ENCODE measurements at regions not wholly inside any gene's neighbourhood (a gene's known extent, or its start where the extent isn't known, plus 50 kb on each side); places are given as distances from the start of the nearest gene placed in this dataset.
"Not testable (repeated sequence)": the region's sequence is repeated elsewhere in the genome, so short reads cannot be mapped to it uniquely, and the experiment has no call there.

- TF ChIP-seq, protein P1, sequence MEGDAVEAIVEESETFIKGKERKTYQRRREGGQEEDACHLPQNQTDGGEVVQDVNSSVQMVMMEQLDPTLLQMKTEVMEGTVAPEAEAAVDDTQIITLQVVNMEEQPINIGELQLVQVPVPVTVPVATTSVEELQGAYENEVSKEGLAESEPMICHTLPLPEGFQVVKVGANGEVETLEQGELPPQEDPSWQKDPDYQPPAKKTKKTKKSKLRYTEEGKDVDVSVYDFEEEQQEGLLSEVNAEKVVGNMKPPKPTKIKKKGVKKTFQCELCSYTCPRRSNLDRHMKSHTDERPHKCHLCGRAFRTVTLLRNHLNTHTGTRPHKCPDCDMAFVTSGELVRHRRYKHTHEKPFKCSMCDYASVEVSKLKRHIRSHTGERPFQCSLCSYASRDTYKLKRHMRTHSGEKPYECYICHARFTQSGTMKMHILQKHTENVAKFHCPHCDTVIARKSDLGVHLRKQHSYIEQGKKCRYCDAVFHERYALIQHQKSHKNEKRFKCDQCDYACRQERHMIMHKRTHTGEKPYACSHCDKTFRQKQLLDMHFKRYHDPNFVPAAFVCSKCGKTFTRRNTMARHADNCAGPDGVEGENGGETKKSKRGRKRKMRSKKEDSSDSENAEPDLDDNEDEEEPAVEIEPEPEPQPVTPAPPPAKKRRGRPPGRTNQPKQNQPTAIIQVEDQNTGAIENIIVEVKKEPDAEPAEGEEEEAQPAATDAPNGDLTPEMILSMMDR (IDR thresholded peaks at IDR 0.05) = no peak
- peaks cover 2% of the 10 kb centered on the region for H3K9me3 Mint-ChIP-seq
- no peak for DNase-seq
- H3K4me1 Mint-ChIP-seq = no peaks in the 10 kb centered on the region
- no peaks in the 10 kb centered on the region for H3K36me3 Mint-ChIP-seq (ENCODE audit: low read depth)
- no peak overlapping the region for H3K4me3 Mint-ChIP-seq
- H3K27me3 Mint-ChIP-seq (ENCODE audit: low read depth, poor library complexity) = peaks cover 9% of the 10 kb centered on the region
- no peak overlapping the region for H3K27ac Mint-ChIP-seq
Observed at GRCh38 chr15:36185438-36185837, 394.0 kb upstream of the CDIN1 start.

DNA sequence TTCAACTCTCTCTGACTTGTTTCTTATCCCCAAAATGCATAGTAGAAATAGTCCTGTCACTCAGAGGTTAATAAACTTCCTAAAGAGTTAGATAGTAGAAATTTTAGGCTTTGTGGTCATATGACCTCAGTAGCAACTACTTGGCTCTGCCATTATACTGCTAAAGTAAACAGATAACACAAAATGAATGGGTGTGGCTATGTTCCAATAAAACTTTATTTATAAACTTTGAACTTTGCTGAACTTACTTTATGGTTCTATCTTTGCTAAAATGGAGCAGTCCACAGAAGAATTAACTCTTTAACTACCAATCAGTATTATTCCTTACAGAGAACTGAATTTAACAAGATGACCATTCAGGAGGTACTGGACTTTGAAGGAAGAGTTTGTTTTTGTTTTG is 393.6 kb upstream of the CDIN1 start:
- Mint-ChIP-seq H3K36me3 (ENCODE audit: low read depth) (no peaks in the 10 kb centered on the region), H3K4me3 (no peak overlapping the region), H3K9me3 (peaks cover 2% of the 10 kb centered on the region), H3K27ac (no peak overlapping the region), H3K27me3 (ENCODE audit: low read depth, poor library complexity) (peaks cover 9% of the 10 kb centered on the region), H3K4me1 (no peaks in the 10 kb centered on the region)
- DNase-seq = no peak
- TF ChIP-seq, protein P1 (IDR thresholded peaks at IDR 0.05) = no peak

DNA sequence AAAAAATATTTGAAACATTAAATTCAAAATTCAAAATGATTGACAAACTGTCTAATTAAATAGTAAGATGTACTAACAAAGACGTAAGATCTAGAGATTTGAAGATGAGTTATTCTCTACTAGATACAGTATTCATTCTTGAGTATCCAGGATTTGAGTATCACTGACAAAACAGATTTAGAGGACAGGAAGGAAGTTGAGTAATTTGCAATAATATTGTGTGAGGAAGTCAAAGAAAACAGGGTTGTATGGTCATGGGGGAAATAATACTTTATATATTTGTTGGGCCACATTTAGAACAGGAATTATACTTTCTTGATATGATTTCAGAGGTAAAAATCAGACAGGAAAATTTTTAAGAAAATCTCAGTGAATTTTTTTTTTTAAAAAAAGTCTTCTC is 393.1 kb upstream of the CDIN1 start:
- no peak overlapping the region for H3K27ac Mint-ChIP-seq

DNA sequence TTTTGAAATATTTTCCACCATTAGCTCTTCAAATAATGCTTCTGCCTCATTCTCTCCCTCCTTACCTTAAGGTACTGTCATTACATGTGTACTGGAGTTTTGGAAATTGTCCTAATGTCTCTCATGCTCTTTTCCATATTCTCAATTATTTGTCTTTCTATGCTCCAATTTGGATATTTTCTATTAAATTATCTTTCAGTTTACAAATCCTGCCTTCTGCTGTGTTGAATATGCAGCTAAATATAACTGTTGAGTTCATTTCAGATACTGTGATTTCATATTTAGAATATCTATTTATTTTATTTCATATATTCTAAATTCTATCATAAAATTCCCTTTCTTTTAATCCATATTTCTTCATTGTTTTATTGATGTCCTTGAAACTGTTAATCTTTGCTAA is 388.0 kb upstream of the CDIN1 start:
- TF ChIP-seq, protein P1 (IDR thresholded peaks at IDR 0.05) = no peak
- DNase-seq = no peak
- no peaks in the 10 kb centered on the region for H3K36me3 Mint-ChIP-seq (ENCODE audit: low read depth)
- H3K4me1 Mint-ChIP-seq = no peaks in the 10 kb centered on the region
- no peak overlapping the region for H3K4me3 Mint-ChIP-seq
- no peak overlapping the region for H3K27ac Mint-ChIP-seq
- no peaks in the 10 kb centered on the region for H3K27me3 Mint-ChIP-seq (ENCODE audit: low read depth, poor library complexity)
- peaks cover 25% of the 10 kb centered on the region for H3K9me3 Mint-ChIP-seq

More for the DNA sequence above, 393.1 kb upstream of the CDIN1 start:
- no peaks in the 10 kb centered on the region for H3K36me3 Mint-ChIP-seq (ENCODE audit: low read depth)
- H3K4me3 Mint-ChIP-seq = no peak overlapping the region
- H3K9me3 Mint-ChIP-seq = peaks cover 5% of the 10 kb centered on the region
- H3K4me1 Mint-ChIP-seq = no peaks in the 10 kb centered on the region
- TF ChIP-seq, protein P1 (IDR thresholded peaks at IDR 0.05) = no peak
- DNase-seq = no peak
- H3K27me3 Mint-ChIP-seq (ENCODE audit: low read depth, poor library complexity) = peaks cover 9% of the 10 kb centered on the region

- peaks cover 26% of the 10 kb centered on the region for H3K9me3 Mint-ChIP-seq
- not testable (repeated sequence) for H3K27ac Mint-ChIP-seq; H3K4me1 Mint-ChIP-seq; H3K36me3 Mint-ChIP-seq (ENCODE audit: low read depth); DNase-seq; H3K27me3 Mint-ChIP-seq (ENCODE audit: low read depth, poor library complexity); H3K4me3 Mint-ChIP-seq
Observed at GRCh38 chr15:36195361-36196007, 383.9 kb upstream of the CDIN1 start.

DNA sequence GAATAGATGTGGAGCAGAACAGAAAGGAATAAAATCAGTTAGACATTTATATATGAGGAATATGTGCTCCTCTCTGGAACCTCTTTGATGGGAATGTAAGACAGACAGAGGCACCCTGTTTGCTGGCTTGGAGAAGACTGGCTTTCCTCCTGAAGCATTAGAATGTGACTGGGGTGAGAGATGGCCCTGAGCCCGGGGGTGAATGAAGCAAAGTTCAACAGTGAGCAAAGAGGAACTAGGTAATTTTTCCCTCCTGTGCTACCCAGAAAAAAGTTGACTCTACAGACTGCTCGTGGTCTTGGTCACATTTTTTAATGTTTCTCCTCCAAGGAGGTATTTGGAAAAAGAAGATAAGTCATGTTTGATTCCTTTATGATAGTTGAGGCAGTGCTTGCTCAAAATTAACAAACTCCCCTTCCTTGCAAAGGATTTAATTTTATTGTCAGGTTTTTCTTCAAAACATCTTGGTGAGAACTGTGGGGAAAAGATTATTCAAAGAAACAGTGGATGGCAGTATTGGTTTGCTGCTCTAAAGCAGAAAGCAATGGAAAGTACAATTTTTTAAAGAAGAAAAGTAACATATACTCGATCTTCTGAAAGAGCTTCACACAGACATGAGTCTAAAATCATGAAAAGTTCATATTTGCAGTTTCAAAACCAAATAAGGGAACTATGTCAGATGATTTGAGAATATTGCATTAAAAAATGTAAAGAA is 370.4 kb upstream of the CDIN1 start:
- H3K27ac Mint-ChIP-seq = no peak overlapping the region
- TF ChIP-seq, protein P1 (IDR thresholded peaks at IDR 0.05) = no peak
- H3K9me3 Mint-ChIP-seq = no peaks in the 10 kb centered on the region
- H3K4me1 Mint-ChIP-seq = peaks cover 21% of the 10 kb centered on the region
- no peak for DNase-seq
- no peaks in the 10 kb centered on the region for H3K36me3 Mint-ChIP-seq (ENCODE audit: low read depth)
- no peaks in the 10 kb centered on the region for H3K27me3 Mint-ChIP-seq (ENCODE audit: low read depth, poor library complexity)
- H3K4me3 Mint-ChIP-seq = no peak overlapping the region
